Sigmoid colon (tissue), 4 donors: ENCODE measurements at regions not wholly inside any gene's neighbourhood (a gene's known extent, or its start where the extent isn't known, plus 50 kb on each side); places are given as distances from the start of the nearest gene placed in this dataset.

Experiments used
- EP300 ChIP-seq, 4 donors: sonication (generic); formaldehyde crosslinking; IDR thresholded peaks; one replicate each; pipeline ENCODE4 v1.6.1; 2017; ENCODE audit warnings: antibody characterized with exemption in 4 of 4
- POLR2A ChIP-seq, 2 donors: fragments of 450-650 bp; IDR thresholded peaks; one replicate each; pipeline ENCODE4 v1.6.1; 2016; ENCODE audit warnings: antibody characterized with exemption in 2 of 2, mild to moderate bottlenecking in 2 of 2, moderate library complexity in 2 of 2
- POLR2AphosphoS5 ChIP-seq, 4 donors: sonication (generic); formaldehyde crosslinking; IDR thresholded peaks; one replicate each; pipeline ENCODE4 v1.6.1; 2017; ENCODE audit warnings: antibody characterized with exemption in 4 of 4
- TF ChIP-seq, protein P1 (sequence below), 4 experiments: fragments of 450-650 bp in 3 of 4; fragments of 200-600 bp in 1 of 4; IDR thresholded peaks; one replicate each; pipeline ENCODE4 v1.5.1; 2016 to 2019; ENCODE audit warnings: antibody characterized with exemption in 4 of 4, mild to moderate bottlenecking in 3 of 4, moderate library complexity in 2 of 4

DNA sequence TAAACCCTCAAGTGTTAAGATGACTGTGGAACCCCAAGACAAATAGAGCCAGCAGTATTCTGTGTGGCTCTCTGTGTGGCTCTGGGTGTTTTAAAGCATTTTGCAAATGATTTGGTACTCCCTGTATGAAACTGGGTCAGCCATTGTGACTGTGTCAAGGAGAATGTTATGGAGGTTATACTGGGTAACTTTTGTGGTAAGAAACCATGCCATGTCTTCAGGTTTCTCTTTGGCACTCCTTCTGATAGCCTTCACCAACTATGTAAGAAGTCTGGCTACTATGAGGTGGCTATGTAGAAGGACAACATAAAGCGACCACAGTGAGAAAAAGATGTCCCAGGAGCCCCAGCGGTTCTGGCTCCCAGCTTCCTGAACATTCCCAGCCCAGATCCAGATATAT is 226.6 kb upstream of the RHOBTB1 start:
- TF ChIP-seq POLR2A (IDR thresholded peaks at IDR 0.05) (no peak), POLR2AphosphoS5 (IDR thresholded peaks at IDR 0.05) (no peak), EP300 (IDR thresholded peaks at IDR 0.05) (no peak)
- TF ChIP-seq, protein P1, sequence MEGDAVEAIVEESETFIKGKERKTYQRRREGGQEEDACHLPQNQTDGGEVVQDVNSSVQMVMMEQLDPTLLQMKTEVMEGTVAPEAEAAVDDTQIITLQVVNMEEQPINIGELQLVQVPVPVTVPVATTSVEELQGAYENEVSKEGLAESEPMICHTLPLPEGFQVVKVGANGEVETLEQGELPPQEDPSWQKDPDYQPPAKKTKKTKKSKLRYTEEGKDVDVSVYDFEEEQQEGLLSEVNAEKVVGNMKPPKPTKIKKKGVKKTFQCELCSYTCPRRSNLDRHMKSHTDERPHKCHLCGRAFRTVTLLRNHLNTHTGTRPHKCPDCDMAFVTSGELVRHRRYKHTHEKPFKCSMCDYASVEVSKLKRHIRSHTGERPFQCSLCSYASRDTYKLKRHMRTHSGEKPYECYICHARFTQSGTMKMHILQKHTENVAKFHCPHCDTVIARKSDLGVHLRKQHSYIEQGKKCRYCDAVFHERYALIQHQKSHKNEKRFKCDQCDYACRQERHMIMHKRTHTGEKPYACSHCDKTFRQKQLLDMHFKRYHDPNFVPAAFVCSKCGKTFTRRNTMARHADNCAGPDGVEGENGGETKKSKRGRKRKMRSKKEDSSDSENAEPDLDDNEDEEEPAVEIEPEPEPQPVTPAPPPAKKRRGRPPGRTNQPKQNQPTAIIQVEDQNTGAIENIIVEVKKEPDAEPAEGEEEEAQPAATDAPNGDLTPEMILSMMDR (IDR thresholded peaks at IDR 0.05), result no peak
